Transverse colon (tissue), 4 donors: ENCODE measurements at regions not wholly inside any gene's neighbourhood (a gene's known extent, or its start where the extent isn't known, plus 50 kb on each side); places are given as distances from the start of the nearest gene placed in this dataset.

Experiments used
- CTCF ChIP-seq, 5 experiments: fragments of 200-600 bp in 3 of 5; fragments of 450-650 bp in 2 of 5; sonication (generic) in 3 of 5; IDR thresholded peaks; 1 replicate in 2 of 5; 2 replicates in 3 of 5; pipeline ENCODE4 v1.5.1; 2016 to 2017; ENCODE audit warnings: antibody characterized with exemption in 5 of 5, inconsistent platforms in 3 of 5, mild to moderate bottlenecking in 2 of 5, moderate library complexity in 1 of 5
- EP300 ChIP-seq: sonication (generic); formaldehyde crosslinking; IDR thresholded peaks from one replicate; pipeline ENCODE4 v1.6.1; 2017; ENCODE audit warnings: antibody characterized with exemption, low read depth
- POLR2A ChIP-seq: fragments of 450-650 bp; IDR thresholded peaks from one replicate; pipeline ENCODE4 v1.6.1; 2016; ENCODE audit warnings: antibody characterized with exemption, mild to moderate bottlenecking, moderate library complexity
- POLR2AphosphoS5 ChIP-seq, 3 donors: sonication (generic); formaldehyde crosslinking; IDR thresholded peaks; one replicate each; pipeline ENCODE4 v1.6.1; 2016; ENCODE audit warnings: antibody characterized with exemption in 3 of 3

- TF ChIP-seq POLR2A (no peak), CTCF (IDR thresholded peaks at IDR 0.05) (no peak), POLR2AphosphoS5 (IDR thresholded peaks at IDR 0.05) (no peak), EP300 (no peak)
Observed at GRCh38 chr2:195304310-195304709, 352.7 kb upstream of the SLC39A10 start.
